SK-N-SH (cell line): ENCODE measurements at regions not wholly inside any gene's neighbourhood (a gene's known extent, or its start where the extent isn't known, plus 50 kb on each side); places are given as distances from the start of the nearest gene placed in this dataset.

ENCODE experiments used
- POLR2AphosphoS5 ChIP-seq: IDR thresholded peaks from 2 replicates; pipeline ENCODE4 v1.6.1; 2012; ENCODE audit warnings: low read depth, low read length
- SMC3 ChIP-seq: IDR thresholded peaks from 2 replicates; pipeline ENCODE4 v1.6.1; 2012; ENCODE audit warnings: low read depth, low read length, improper control_type of control experiment
- TAF1 ChIP-seq: IDR thresholded peaks from 2 replicates; pipeline ENCODE4 v1.6.1; 2012; ENCODE audit warnings: low read depth, mild to moderate bottlenecking, low read length, moderate library complexity, borderline replicate concordance
- YY1 ChIP-seq: IDR thresholded peaks from 2 replicates; pipeline ENCODE4 v1.4.0; 2012; ENCODE audit warnings: low read depth, mild to moderate bottlenecking
- TF ChIP-seq, protein P1 (sequence below): fragments of 200-600 bp; sonication (generic); IDR thresholded peaks from 2 replicates; pipeline ENCODE4 v1.6.1; 2017; ENCODE audit warnings: antibody characterized with exemption, mild to moderate bottlenecking, moderate library complexity

- TF ChIP-seq, protein P1, sequence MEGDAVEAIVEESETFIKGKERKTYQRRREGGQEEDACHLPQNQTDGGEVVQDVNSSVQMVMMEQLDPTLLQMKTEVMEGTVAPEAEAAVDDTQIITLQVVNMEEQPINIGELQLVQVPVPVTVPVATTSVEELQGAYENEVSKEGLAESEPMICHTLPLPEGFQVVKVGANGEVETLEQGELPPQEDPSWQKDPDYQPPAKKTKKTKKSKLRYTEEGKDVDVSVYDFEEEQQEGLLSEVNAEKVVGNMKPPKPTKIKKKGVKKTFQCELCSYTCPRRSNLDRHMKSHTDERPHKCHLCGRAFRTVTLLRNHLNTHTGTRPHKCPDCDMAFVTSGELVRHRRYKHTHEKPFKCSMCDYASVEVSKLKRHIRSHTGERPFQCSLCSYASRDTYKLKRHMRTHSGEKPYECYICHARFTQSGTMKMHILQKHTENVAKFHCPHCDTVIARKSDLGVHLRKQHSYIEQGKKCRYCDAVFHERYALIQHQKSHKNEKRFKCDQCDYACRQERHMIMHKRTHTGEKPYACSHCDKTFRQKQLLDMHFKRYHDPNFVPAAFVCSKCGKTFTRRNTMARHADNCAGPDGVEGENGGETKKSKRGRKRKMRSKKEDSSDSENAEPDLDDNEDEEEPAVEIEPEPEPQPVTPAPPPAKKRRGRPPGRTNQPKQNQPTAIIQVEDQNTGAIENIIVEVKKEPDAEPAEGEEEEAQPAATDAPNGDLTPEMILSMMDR: no peak
- TF ChIP-seq SMC3 (no peak), POLR2AphosphoS5 (no peak), YY1 (no peak), TAF1 (no peak)
Measured at GRCh38 chr13:66128692-66129269, 1101.4 kb downstream of the PCDH9 start.
